SU-DHL-6 (cell line): ENCODE measurements at regions not wholly inside any gene's neighbourhood (a gene's known extent, or its start where the extent isn't known, plus 50 kb on each side); places are given as distances from the start of the nearest gene placed in this dataset.

Experiments
- CTCF ChIP-seq: fragments of 200-600 bp; sonication (generic); IDR thresholded peaks from one replicate; pipeline ENCODE4 v1.5.1; 2017; ENCODE audit warnings: antibody characterized with exemption, mild to moderate bottlenecking, low read length, moderate library complexity; ENCODE audit not compliant: insufficient read depth, poor library complexity, severe bottlenecking
- EZH2phosphoT487 ChIP-seq: fragments of 200-600 bp; sonication (generic), shearing (Covaris generic); conservative IDR thresholded peaks from 2 replicates; pipeline ENCODE4 v1.6.1; 2018; ENCODE audit warnings: mild to moderate bottlenecking, antibody characterized with exemption, low read length, moderate library complexity, mixed read lengths

- peak; percentile 33 for TF ChIP-seq CTCF
- no peak for TF ChIP-seq EZH2phosphoT487
Observed at GRCh38 chr16:66274335-66275110, 92.0 kb upstream of the CDH5 start.
